H1 (cell line): ENCODE measurements at regions not wholly inside any gene's neighbourhood (a gene's known extent, or its start where the extent isn't known, plus 50 kb on each side); places are given as distances from the start of the nearest gene placed in this dataset.

Experiments
- CTCF ChIA-PET: fragments of 300-600 bp; sonication (Branson Sonifier 250); formaldehyde crosslinking; loops from one replicate; lab custom pipeline; 2021; ENCODE audit not compliant: partially characterized antibody; lab: Charles Lee
- POLR2A ChIA-PET: fragments of 300-600 bp; sonication (Branson Sonifier 250); formaldehyde crosslinking; loops from one replicate; lab custom pipeline; 2021; ENCODE audit warnings: inconsistent platforms; ENCODE audit not compliant: partially characterized antibody; lab: Charles Lee
- DNase-seq, 2 experiments: peaks; one replicate each; pipeline versions ENCODE4 v3.0.0 to v3.0.0-alpha.2; 2010 to 2022; ENCODE audit warnings: low spot score in 2 of 2, low read depth in 1 of 2, mixed read lengths in 1 of 2
- FAIRE-seq: peaks from 2 replicates; lab custom pipeline; 2011; peaks lifted over from hg19 to GRCh38; lab: Jason Lieb, UNC
- H2AFZ ChIP-seq: 2 replicates; pipeline ENCODE4 v1.8.1; 2012; ENCODE audit warnings: low read length, inconsistent platforms
- H2AK5ac ChIP-seq: 2 replicates; pipeline ENCODE4 v1.6.1; 2013; ENCODE audit warnings: low read depth, low read length
- H2BK120ac ChIP-seq: replicated peaks from 2 replicates; pipeline ENCODE3; 2013; ENCODE audit warnings: low read depth, low read length, inconsistent platforms
- H2BK12ac ChIP-seq: 2 replicates; pipeline ENCODE4 v1.6.1; 2013; ENCODE audit warnings: low read depth, low read length
- H2BK15ac ChIP-seq: 2 replicates; pipeline ENCODE4 v1.6.1; 2013; ENCODE audit warnings: low read length
- H2BK20ac ChIP-seq: 2 replicates; pipeline ENCODE4 v1.6.1; 2013; ENCODE audit warnings: low read length
- H2BK5ac ChIP-seq: 2 replicates; pipeline ENCODE4 v1.6.1; 2013; ENCODE audit warnings: low read depth, low read length
- H3K14ac ChIP-seq: 2 replicates; pipeline ENCODE4 v1.6.1; 2013; ENCODE audit warnings: inconsistent platforms; ENCODE audit not compliant: insufficient read length
- H3K18ac ChIP-seq: 2 replicates; pipeline ENCODE4 v1.6.1; 2013; ENCODE audit warnings: low read length; ENCODE audit errors: extremely low read depth
- H3K23ac ChIP-seq: 2 replicates; pipeline ENCODE4 v1.6.1; 2013; ENCODE audit warnings: inconsistent platforms; ENCODE audit not compliant: insufficient read length
- H3K23me2 ChIP-seq: 2 replicates; pipeline ENCODE4 v1.6.1; 2013; ENCODE audit warnings: low read depth, low read length
- H3K27ac ChIP-seq: 2 replicates; pipeline ENCODE4 v1.6.1; 2011; ENCODE audit warnings: low read depth, low read length, inconsistent platforms
- H3K27me3 ChIP-seq, 4 experiments: replicated peaks in 1 of 4; 1 replicate in 1 of 4; 2 replicates in 3 of 4; pipeline versions ENCODE4 v1.6.1 to v1.8.1; 2011 to 2013; ENCODE audit warnings: low read length in 3 of 4, mild to moderate bottlenecking in 3 of 4, inconsistent platforms in 2 of 4, mixed read lengths in 2 of 4, moderate library complexity in 1 of 4; ENCODE audit not compliant: control insufficient read depth in 3 of 4, insufficient read depth in 3 of 4; ENCODE audit errors: extremely low read depth in 1 of 4
- H3K36me3 ChIP-seq, 4 experiments: 2 replicates each; pipeline versions ENCODE4 v1.6.1 to v1.8.1; 2011 to 2013; ENCODE audit warnings: mild to moderate bottlenecking in 4 of 4, low read length in 3 of 4, moderate library complexity in 2 of 4, control low read depth in 1 of 4, inconsistent platforms in 1 of 4; ENCODE audit not compliant: insufficient read depth in 4 of 4, control insufficient read depth in 2 of 4
- H3K4ac ChIP-seq: replicated peaks from 2 replicates; pipeline ENCODE3; 2013; ENCODE audit warnings: low read length, low read depth, mixed read lengths, inconsistent platforms; ENCODE audit not compliant: insufficient read length
- H3K4me1 ChIP-seq, 4 experiments: replicated peaks in 1 of 4; 1 replicate in 1 of 4; 2 replicates in 3 of 4; pipeline versions ENCODE4 v1.6.1 to v1.8.1; 2011 to 2013; ENCODE audit warnings: low read length in 3 of 4, inconsistent platforms in 2 of 4, mixed read lengths in 1 of 4; ENCODE audit not compliant: insufficient read depth in 4 of 4, control insufficient read depth in 3 of 4
- H3K4me2 ChIP-seq, 2 experiments: 2 replicates each; pipeline versions ENCODE4 v1.6.1 to v1.8.1; 2011 to 2013; ENCODE audit warnings: low read depth in 2 of 2, low read length in 2 of 2, control low read depth in 1 of 2, inconsistent platforms in 1 of 2, mild to moderate bottlenecking in 1 of 2; ENCODE audit not compliant: insufficient read depth in 1 of 2
- H3K4me3 ChIP-seq, 4 experiments: fragments of 200-600, 300-600 bp in 1 of 4; sonication (generic), shearing (Covaris generic), sonication (Bioruptor Twin) in 1 of 4; 2 replicates each; pipeline versions ENCODE4 v1.5.1 to v1.8.1; 2011 to 2016; ENCODE audit warnings: low read length in 4 of 4, low read depth in 3 of 4, control low read depth in 2 of 4, inconsistent platforms in 2 of 4, mild to moderate bottlenecking in 2 of 4, mixed read lengths in 1 of 4, moderate library complexity in 1 of 4; ENCODE audit not compliant: insufficient read depth in 2 of 4; ENCODE audit errors: extremely low read depth in 1 of 4
- H3K56ac ChIP-seq: replicated peaks from 2 replicates; pipeline ENCODE3; 2013; ENCODE audit warnings: low read depth, mild to moderate bottlenecking, mixed read lengths, low read length, inconsistent platforms; ENCODE audit not compliant: insufficient read length
- H3K79me1 ChIP-seq: 2 replicates; pipeline ENCODE4 v1.6.1; 2013; ENCODE audit warnings: low read depth, low read length, control low read depth
- H3K79me2 ChIP-seq, 2 experiments: 2 replicates each; pipeline versions ENCODE4 v1.6.1 to v1.8.1; 2012 to 2013; ENCODE audit warnings: low read length in 2 of 2, mild to moderate bottlenecking in 2 of 2, inconsistent platforms in 1 of 2; ENCODE audit not compliant: insufficient read depth in 2 of 2, control insufficient read depth in 1 of 2
- H3K9ac ChIP-seq, 4 experiments: replicated peaks in 1 of 4; 1 replicate in 1 of 4; 2 replicates in 3 of 4; pipeline versions ENCODE4 v1.6.1 to v1.8.1; 2011 to 2013; ENCODE audit warnings: low read depth in 3 of 4, low read length in 3 of 4, control low read depth in 2 of 4, mild to moderate bottlenecking in 2 of 4, moderate library complexity in 2 of 4, inconsistent platforms in 1 of 4; ENCODE audit errors: extremely low read depth in 1 of 4
- H3K9me3 ChIP-seq, 2 experiments: 2 replicates each; pipeline versions ENCODE4 v1.6.1 to v1.8.1; 2012 to 2013; ENCODE audit warnings: mild to moderate bottlenecking in 2 of 2, moderate library complexity in 2 of 2, control low read depth in 1 of 2, inconsistent platforms in 1 of 2, low read depth in 1 of 2, low read length in 1 of 2, mixed read lengths in 1 of 2; ENCODE audit not compliant: insufficient read depth in 2 of 2
- H4K20me1 ChIP-seq, 2 experiments: replicated peaks in 1 of 2; 2 replicates each; pipeline versions ENCODE3 to v1.8.1; 2011 to 2013; ENCODE audit warnings: inconsistent platforms in 2 of 2, low read length in 2 of 2, mild to moderate bottlenecking in 1 of 2; ENCODE audit not compliant: insufficient read depth in 2 of 2, control insufficient read depth in 1 of 2
- H4K5ac ChIP-seq: 2 replicates; pipeline ENCODE4 v1.6.1; 2013; ENCODE audit warnings: low read length, low read depth, mixed read lengths, inconsistent platforms; ENCODE audit not compliant: insufficient read length
- H4K8ac ChIP-seq: 2 replicates; pipeline ENCODE4 v1.8.0; 2013; ENCODE audit warnings: mild to moderate bottlenecking, moderate library complexity, low read length, inconsistent platforms; ENCODE audit not compliant: insufficient read depth; ENCODE audit errors: extremely low read depth
- H4K91ac ChIP-seq: replicated peaks from 2 replicates; pipeline ENCODE3; 2013; ENCODE audit warnings: low read length, mixed read lengths, inconsistent platforms; ENCODE audit not compliant: insufficient read length
- ATF3 ChIP-seq: IDR thresholded peaks from 2 replicates; pipeline ENCODE4 v1.6.1; 2011; ENCODE audit warnings: low read depth, mild to moderate bottlenecking, low read length; ENCODE audit not compliant: insufficient read depth
- CTCF ChIP-seq, 3 experiments: IDR thresholded peaks; 1 replicate in 2 of 3; 2 replicates in 1 of 3; pipeline versions ENCODE4 v1.5.1 to v1.6.1; 2011; ENCODE audit warnings: low read length in 3 of 3, mild to moderate bottlenecking in 3 of 3, inconsistent platforms in 2 of 3, low read depth in 1 of 3, moderate library complexity in 1 of 3; ENCODE audit not compliant: insufficient read depth in 1 of 3; ENCODE audit errors: control extremely low read depth in 1 of 3
- EGR1 ChIP-seq: IDR thresholded peaks from 2 replicates; pipeline ENCODE4 v1.6.1; 2011; ENCODE audit warnings: low read depth, low read length, borderline replicate concordance
- GTF2F1 ChIP-seq: IDR thresholded peaks from 2 replicates; pipeline ENCODE4 v1.6.1; 2012; ENCODE audit warnings: low read depth, low read length, improper control_type of control experiment, borderline replicate concordance
- NRF1 ChIP-seq: IDR thresholded peaks from 2 replicates; pipeline ENCODE4 v1.6.1; 2011; ENCODE audit warnings: mild to moderate bottlenecking, low read depth, low read length, improper control_type of control experiment
- RFX5 ChIP-seq: IDR thresholded peaks from 2 replicates; pipeline ENCODE4 v1.6.1; 2011; ENCODE audit warnings: low read depth, low read length, improper control_type of control experiment, borderline replicate concordance
- SRF ChIP-seq: IDR thresholded peaks from 2 replicates; pipeline ENCODE4 v1.6.1; 2011; ENCODE audit warnings: mild to moderate bottlenecking, low read depth, low read length, moderate library complexity
- WGBS, 2 experiments: shearing (Covaris generic) in 1 of 2; methylation state at CpG; one replicate each; pipeline versions ENCODE4 v1.1.6 to v1.1.7; 2013 to 2015; ENCODE audit warnings: low lambda C conversion rate in 2 of 2, mixed read lengths in 2 of 2, inconsistent platforms in 1 of 2, low coverage in 1 of 2, missing lambda C conversion rate in 1 of 2; ENCODE audit not compliant: insufficient replicate concordance in 2 of 2, insufficient coverage in 1 of 2, insufficient read length in 1 of 2; ENCODE audit errors: extremely low coverage in 1 of 2, missing lambda C conversion rate in 1 of 2; 5-methylcytosine and 5-hydroxymethylcytosine counted together

GRCh38 chr4:94063084-94063483 is 144.6 kb upstream of the SMARCAD1 start:
- Histone ChIP-seq H2BK120ac (no peak overlapping the region), H3K9me3 (no peaks in the 10 kb centered on the region), H3K23me2 (no peaks in the 10 kb centered on the region), H2AK5ac (no peak overlapping the region), H2BK5ac (no peak overlapping the region), H2BK15ac (no peak overlapping the region), H4K5ac (no peak overlapping the region), H4K91ac (no peak overlapping the region), H3K36me3 (no peaks in the 10 kb centered on the region), H3K27ac (no peak overlapping the region), H3K23ac (no peak overlapping the region), H2BK20ac (no peak overlapping the region), H3K27me3 (no peaks in the 10 kb centered on the region), H2AFZ (no peak overlapping the region), H3K9ac (no peak overlapping the region), H4K8ac (no peak overlapping the region), H3K79me1 (no peaks in the 10 kb centered on the region), H3K56ac (no peak overlapping the region), H3K79me2 (no peaks in the 10 kb centered on the region), H3K4me1 (no peaks in the 10 kb centered on the region; a peak in 1 of 7 replicates), H2BK12ac (no peak overlapping the region), H3K18ac (no peak overlapping the region)
- CTCF ChIA-PET: interaction anchor here (0.6 kb wide), 1 partner anchor 13 kb away, joined by 3 read pairs; no protein-coding TSS in a partner anchor
- DNase-seq: no peak
- 76% methylated on average over 4 of the region's 4 CpGs; no CpG with 5 or more reads in 1 of the 2 experiments for WGBS, 2 experiments
- no peak for FAIRE-seq
- TF ChIP-seq EGR1 (no peak), GTF2F1 (no peak), NRF1 (no peak), SRF (no peak), CTCF (IDR thresholded peaks at IDR 0.05; ENCODE audit: control extremely low read depth in 1 of 3, insufficient read depth in 1 of 3, low read depth in 1 of 3, low read length in 3 of 3) (no peak), ATF3 (no peak), RFX5 (no peak)
- TF ChIP-seq, all 59 proteins: peak for 0
- no peak overlapping the region for H3K14ac ChIP-seq
- H3K4me2 ChIP-seq: no peak overlapping the region
- no peaks in the 10 kb centered on the region for H4K20me1 ChIP-seq
- no peak overlapping the region for H3K4ac ChIP-seq
- POLR2A ChIA-PET: interaction anchor here (0.5 kb wide), 1 partner anchor 232 kb away, joined by 3 read pairs; no protein-coding TSS in a partner anchor
- no peak overlapping the region for H3K4me3 ChIP-seq
